Skeletal muscle tissue (tissue), 3 donors: ENCODE measurements at regions not wholly inside any gene's neighbourhood (a gene's known extent, or its start where the extent isn't known, plus 50 kb on each side); places are given as distances from the start of the nearest gene placed in this dataset.

Source experiments
- H3K27ac ChIP-seq: one replicate; pipeline ENCODE4 v1.7.0; 2013; ENCODE audit warnings: mild to moderate bottlenecking, low read depth, low read length, inconsistent platforms
- H3K27me3 ChIP-seq, 3 donors: one replicate each; pipeline ENCODE4 v1.7.0; 2013; ENCODE audit warnings: low read length in 3 of 3; ENCODE audit not compliant: control insufficient read depth in 3 of 3, insufficient read depth in 3 of 3
- H3K36me3 ChIP-seq, 3 donors: one replicate each; pipeline ENCODE4 v1.7.0; 2013; ENCODE audit warnings: low read length in 3 of 3; ENCODE audit not compliant: control insufficient read depth in 3 of 3, insufficient read depth in 3 of 3
- H3K4me1 ChIP-seq, 3 donors: one replicate each; pipeline ENCODE4 v1.7.0; 2013; ENCODE audit warnings: low read length in 3 of 3, mild to moderate bottlenecking in 3 of 3; ENCODE audit not compliant: control insufficient read depth in 3 of 3, insufficient read depth in 3 of 3
- H3K4me3 ChIP-seq, 3 donors: one replicate each; pipeline ENCODE4 v1.7.0; 2013; ENCODE audit warnings: low read length in 3 of 3
- H3K9ac ChIP-seq, 3 donors: one replicate each; pipeline ENCODE4 v1.7.0; 2013; ENCODE audit warnings: low read length in 3 of 3, mild to moderate bottlenecking in 3 of 3, moderate library complexity in 2 of 3, low read depth in 1 of 3
- H3K9me3 ChIP-seq, 3 donors: one replicate each; pipeline ENCODE4 v1.7.0; 2013; ENCODE audit warnings: low read length in 3 of 3; ENCODE audit not compliant: control insufficient read depth in 3 of 3
- donor health status: Osteomylitis.

GRCh38 chr9:17993024-17993423, 414.2 kb downstream of the SH3GL2 start:
- H3K9ac ChIP-seq: no peak overlapping the region
- no peaks in the 10 kb centered on the region for H3K9me3 ChIP-seq
- no peaks in the 10 kb centered on the region for H3K27me3 ChIP-seq
- H3K27ac ChIP-seq: no peak overlapping the region
- H3K4me3 ChIP-seq: no peak overlapping the region
- no peaks in the 10 kb centered on the region for H3K36me3 ChIP-seq
- no peaks in the 10 kb centered on the region for H3K4me1 ChIP-seq

GRCh38 chr9:17994695-17995425, 416.0 kb downstream of the SH3GL2 start:
- Histone ChIP-seq H3K36me3 (no peaks in the 10 kb centered on the region), H3K27me3 (no peaks in the 10 kb centered on the region), H3K4me1 (no peaks in the 10 kb centered on the region), H3K9me3 (no peaks in the 10 kb centered on the region), H3K4me3 (no peak overlapping the region), H3K9ac (no peak overlapping the region), H3K27ac (no peak overlapping the region)

GRCh38 chr9:17996728-17997127, 417.9 kb downstream of the SH3GL2 start:
- Histone ChIP-seq H3K4me3 (no peak overlapping the region), H3K27ac (no peak overlapping the region), H3K27me3 (no peaks in the 10 kb centered on the region), H3K9ac (no peak overlapping the region), H3K9me3 (no peaks in the 10 kb centered on the region), H3K4me1 (no peaks in the 10 kb centered on the region), H3K36me3 (no peaks in the 10 kb centered on the region)

- H3K9me3 ChIP-seq: no peaks in the 10 kb centered on the region
- H3K27ac ChIP-seq: no peak overlapping the region
- no peak overlapping the region for H3K9ac ChIP-seq
- no peaks in the 10 kb centered on the region for H3K27me3 ChIP-seq
- no peaks in the 10 kb centered on the region for H3K4me1 ChIP-seq
- H3K36me3 ChIP-seq: no peaks in the 10 kb centered on the region
- H3K4me3 ChIP-seq: no peak overlapping the region
Observed at GRCh38 chr9:18002718-18003438, 424.0 kb downstream of the SH3GL2 start.

- H3K27ac ChIP-seq: no peak overlapping the region
- H3K36me3 ChIP-seq: no peaks in the 10 kb centered on the region
- H3K9ac ChIP-seq: no peak overlapping the region
- no peaks in the 10 kb centered on the region for H3K4me1 ChIP-seq
- H3K4me3 ChIP-seq: no peak overlapping the region
- H3K27me3 ChIP-seq: no peaks in the 10 kb centered on the region
- no peaks in the 10 kb centered on the region for H3K9me3 ChIP-seq
Observed at GRCh38 chr9:18006591-18006990, 427.7 kb downstream of the SH3GL2 start.

GRCh38 chr9:18007621-18008020, 428.8 kb downstream of the SH3GL2 start:
- H3K4me3 ChIP-seq: no peak overlapping the region
- H3K36me3 ChIP-seq: no peaks in the 10 kb centered on the region
- no peaks in the 10 kb centered on the region for H3K4me1 ChIP-seq
- no peaks in the 10 kb centered on the region for H3K27me3 ChIP-seq
- H3K9me3 ChIP-seq: no peaks in the 10 kb centered on the region
- no peak overlapping the region for H3K27ac ChIP-seq
- no peak overlapping the region for H3K9ac ChIP-seq

- Histone ChIP-seq H3K27me3 (no peaks in the 10 kb centered on the region), H3K27ac (no peak overlapping the region), H3K36me3 (no peaks in the 10 kb centered on the region)
Observed at GRCh38 chr9:18009902-18010301, 431.0 kb downstream of the SH3GL2 start.

GRCh38 chr9:18010492-18010891, 431.6 kb downstream of the SH3GL2 start:
- no peaks in the 10 kb centered on the region for H3K36me3 ChIP-seq
- no peak overlapping the region for H3K27ac ChIP-seq
- no peaks in the 10 kb centered on the region for H3K27me3 ChIP-seq
- H3K4me1 ChIP-seq: no peaks in the 10 kb centered on the region
- H3K4me3 ChIP-seq: no peak overlapping the region
- H3K9me3 ChIP-seq: no peaks in the 10 kb centered on the region
- no peak overlapping the region for H3K9ac ChIP-seq

More at GRCh38 chr9:18009902-18010301, 431.0 kb downstream of the SH3GL2 start:
- Histone ChIP-seq H3K9me3 (no peaks in the 10 kb centered on the region), H3K4me1 (no peaks in the 10 kb centered on the region), H3K9ac (no peak overlapping the region), H3K4me3 (no peak overlapping the region)

GRCh38 chr9:18012170-18012569, 433.3 kb downstream of the SH3GL2 start:
- Histone ChIP-seq H3K36me3 (no peaks in the 10 kb centered on the region), H3K4me1 (no peaks in the 10 kb centered on the region), H3K27me3 (no peaks in the 10 kb centered on the region), H3K9me3 (no peaks in the 10 kb centered on the region), H3K9ac (no peak overlapping the region), H3K27ac (no peak overlapping the region), H3K4me3 (no peak overlapping the region)

- Histone ChIP-seq H3K27ac (no peak overlapping the region), H3K9ac (no peak overlapping the region), H3K36me3 (no peaks in the 10 kb centered on the region), H3K4me1 (no peaks in the 10 kb centered on the region), H3K4me3 (no peak overlapping the region), H3K9me3 (peaks cover 0 to 4% (median 0%) of the 10 kb centered on the region in 3 donors), H3K27me3 (no peaks in the 10 kb centered on the region)
Observed at GRCh38 chr9:18014556-18014955, 435.7 kb downstream of the SH3GL2 start.
